H1 (cell line): ENCODE measurements at regions not wholly inside any gene's neighbourhood (a gene's known extent, or its start where the extent isn't known, plus 50 kb on each side); places are given as distances from the start of the nearest gene placed in this dataset.

Experiments
- CTCF ChIA-PET: fragments of 300-600 bp; sonication (Branson Sonifier 250); formaldehyde crosslinking; loops from one replicate; lab custom pipeline; 2021; ENCODE audit not compliant: partially characterized antibody; lab: Charles Lee
- POLR2A ChIA-PET: fragments of 300-600 bp; sonication (Branson Sonifier 250); formaldehyde crosslinking; loops from one replicate; lab custom pipeline; 2021; ENCODE audit warnings: inconsistent platforms; ENCODE audit not compliant: partially characterized antibody; lab: Charles Lee
- DNase-seq, 2 experiments: peaks; one replicate each; pipeline versions ENCODE4 v3.0.0 to v3.0.0-alpha.2; 2010 to 2022; ENCODE audit warnings: low spot score in 2 of 2, low read depth in 1 of 2, mixed read lengths in 1 of 2
- FAIRE-seq: peaks from 2 replicates; lab custom pipeline; 2011; peaks lifted over from hg19 to GRCh38; lab: Jason Lieb, UNC
- H2AFZ ChIP-seq: 2 replicates; pipeline ENCODE4 v1.8.1; 2012; ENCODE audit warnings: low read length, inconsistent platforms
- H2AK5ac ChIP-seq: 2 replicates; pipeline ENCODE4 v1.6.1; 2013; ENCODE audit warnings: low read depth, low read length
- H2BK120ac ChIP-seq: replicated peaks from 2 replicates; pipeline ENCODE3; 2013; ENCODE audit warnings: low read depth, low read length, inconsistent platforms
- H2BK12ac ChIP-seq: 2 replicates; pipeline ENCODE4 v1.6.1; 2013; ENCODE audit warnings: low read depth, low read length
- H2BK15ac ChIP-seq: 2 replicates; pipeline ENCODE4 v1.6.1; 2013; ENCODE audit warnings: low read length
- H2BK20ac ChIP-seq: 2 replicates; pipeline ENCODE4 v1.6.1; 2013; ENCODE audit warnings: low read length
- H2BK5ac ChIP-seq: 2 replicates; pipeline ENCODE4 v1.6.1; 2013; ENCODE audit warnings: low read depth, low read length
- H3K14ac ChIP-seq: 2 replicates; pipeline ENCODE4 v1.6.1; 2013; ENCODE audit warnings: inconsistent platforms; ENCODE audit not compliant: insufficient read length
- H3K18ac ChIP-seq: 2 replicates; pipeline ENCODE4 v1.6.1; 2013; ENCODE audit warnings: low read length; ENCODE audit errors: extremely low read depth
- H3K23ac ChIP-seq: 2 replicates; pipeline ENCODE4 v1.6.1; 2013; ENCODE audit warnings: inconsistent platforms; ENCODE audit not compliant: insufficient read length
- H3K23me2 ChIP-seq: 2 replicates; pipeline ENCODE4 v1.6.1; 2013; ENCODE audit warnings: low read depth, low read length
- H3K27ac ChIP-seq: 2 replicates; pipeline ENCODE4 v1.6.1; 2011; ENCODE audit warnings: low read depth, low read length, inconsistent platforms
- H3K27me3 ChIP-seq, 4 experiments: replicated peaks in 1 of 4; 1 replicate in 1 of 4; 2 replicates in 3 of 4; pipeline versions ENCODE4 v1.6.1 to v1.8.1; 2011 to 2013; ENCODE audit warnings: low read length in 3 of 4, mild to moderate bottlenecking in 3 of 4, inconsistent platforms in 2 of 4, mixed read lengths in 2 of 4, moderate library complexity in 1 of 4; ENCODE audit not compliant: control insufficient read depth in 3 of 4, insufficient read depth in 3 of 4; ENCODE audit errors: extremely low read depth in 1 of 4
- H3K36me3 ChIP-seq, 4 experiments: 2 replicates each; pipeline versions ENCODE4 v1.6.1 to v1.8.1; 2011 to 2013; ENCODE audit warnings: mild to moderate bottlenecking in 4 of 4, low read length in 3 of 4, moderate library complexity in 2 of 4, control low read depth in 1 of 4, inconsistent platforms in 1 of 4; ENCODE audit not compliant: insufficient read depth in 4 of 4, control insufficient read depth in 2 of 4
- H3K4ac ChIP-seq: replicated peaks from 2 replicates; pipeline ENCODE3; 2013; ENCODE audit warnings: low read length, low read depth, mixed read lengths, inconsistent platforms; ENCODE audit not compliant: insufficient read length
- H3K4me1 ChIP-seq, 4 experiments: replicated peaks in 1 of 4; 1 replicate in 1 of 4; 2 replicates in 3 of 4; pipeline versions ENCODE4 v1.6.1 to v1.8.1; 2011 to 2013; ENCODE audit warnings: low read length in 3 of 4, inconsistent platforms in 2 of 4, mixed read lengths in 1 of 4; ENCODE audit not compliant: insufficient read depth in 4 of 4, control insufficient read depth in 3 of 4
- H3K4me2 ChIP-seq, 2 experiments: 2 replicates each; pipeline versions ENCODE4 v1.6.1 to v1.8.1; 2011 to 2013; ENCODE audit warnings: low read depth in 2 of 2, low read length in 2 of 2, control low read depth in 1 of 2, inconsistent platforms in 1 of 2, mild to moderate bottlenecking in 1 of 2; ENCODE audit not compliant: insufficient read depth in 1 of 2
- H3K4me3 ChIP-seq, 4 experiments: fragments of 200-600, 300-600 bp in 1 of 4; sonication (generic), shearing (Covaris generic), sonication (Bioruptor Twin) in 1 of 4; 2 replicates each; pipeline versions ENCODE4 v1.5.1 to v1.8.1; 2011 to 2016; ENCODE audit warnings: low read length in 4 of 4, low read depth in 3 of 4, control low read depth in 2 of 4, inconsistent platforms in 2 of 4, mild to moderate bottlenecking in 2 of 4, mixed read lengths in 1 of 4, moderate library complexity in 1 of 4; ENCODE audit not compliant: insufficient read depth in 2 of 4; ENCODE audit errors: extremely low read depth in 1 of 4
- H3K56ac ChIP-seq: replicated peaks from 2 replicates; pipeline ENCODE3; 2013; ENCODE audit warnings: low read depth, mild to moderate bottlenecking, mixed read lengths, low read length, inconsistent platforms; ENCODE audit not compliant: insufficient read length
- H3K79me1 ChIP-seq: 2 replicates; pipeline ENCODE4 v1.6.1; 2013; ENCODE audit warnings: low read depth, low read length, control low read depth
- H3K79me2 ChIP-seq, 2 experiments: 2 replicates each; pipeline versions ENCODE4 v1.6.1 to v1.8.1; 2012 to 2013; ENCODE audit warnings: low read length in 2 of 2, mild to moderate bottlenecking in 2 of 2, inconsistent platforms in 1 of 2; ENCODE audit not compliant: insufficient read depth in 2 of 2, control insufficient read depth in 1 of 2
- H3K9ac ChIP-seq, 4 experiments: replicated peaks in 1 of 4; 1 replicate in 1 of 4; 2 replicates in 3 of 4; pipeline versions ENCODE4 v1.6.1 to v1.8.1; 2011 to 2013; ENCODE audit warnings: low read depth in 3 of 4, low read length in 3 of 4, control low read depth in 2 of 4, mild to moderate bottlenecking in 2 of 4, moderate library complexity in 2 of 4, inconsistent platforms in 1 of 4; ENCODE audit errors: extremely low read depth in 1 of 4
- H3K9me3 ChIP-seq, 2 experiments: 2 replicates each; pipeline versions ENCODE4 v1.6.1 to v1.8.1; 2012 to 2013; ENCODE audit warnings: mild to moderate bottlenecking in 2 of 2, moderate library complexity in 2 of 2, control low read depth in 1 of 2, inconsistent platforms in 1 of 2, low read depth in 1 of 2, low read length in 1 of 2, mixed read lengths in 1 of 2; ENCODE audit not compliant: insufficient read depth in 2 of 2
- H4K20me1 ChIP-seq, 2 experiments: replicated peaks in 1 of 2; 2 replicates each; pipeline versions ENCODE3 to v1.8.1; 2011 to 2013; ENCODE audit warnings: inconsistent platforms in 2 of 2, low read length in 2 of 2, mild to moderate bottlenecking in 1 of 2; ENCODE audit not compliant: insufficient read depth in 2 of 2, control insufficient read depth in 1 of 2
- H4K5ac ChIP-seq: 2 replicates; pipeline ENCODE4 v1.6.1; 2013; ENCODE audit warnings: low read length, low read depth, mixed read lengths, inconsistent platforms; ENCODE audit not compliant: insufficient read length
- H4K8ac ChIP-seq: 2 replicates; pipeline ENCODE4 v1.8.0; 2013; ENCODE audit warnings: mild to moderate bottlenecking, moderate library complexity, low read length, inconsistent platforms; ENCODE audit not compliant: insufficient read depth; ENCODE audit errors: extremely low read depth
- H4K91ac ChIP-seq: replicated peaks from 2 replicates; pipeline ENCODE3; 2013; ENCODE audit warnings: low read length, mixed read lengths, inconsistent platforms; ENCODE audit not compliant: insufficient read length
- BCL11A ChIP-seq, 2 experiments: IDR thresholded peaks; one replicate each; pipeline ENCODE4 v1.6.1; 2011; ENCODE audit warnings: low read depth in 2 of 2, low read length in 2 of 2, mild to moderate bottlenecking in 2 of 2
- CTBP2 ChIP-seq: IDR thresholded peaks from 2 replicates; pipeline ENCODE4 v1.7.0; 2011; ENCODE audit warnings: borderline replicate concordance, mild to moderate bottlenecking, moderate library complexity, mixed read lengths, low read length; ENCODE audit not compliant: insufficient read depth, insufficient read length
- GTF2F1 ChIP-seq: IDR thresholded peaks from 2 replicates; pipeline ENCODE4 v1.6.1; 2012; ENCODE audit warnings: low read depth, low read length, improper control_type of control experiment, borderline replicate concordance
- HDAC6 ChIP-seq: IDR thresholded peaks from one replicate; pipeline ENCODE4 v1.7.1; 2012; ENCODE audit warnings: low read depth, mild to moderate bottlenecking, inconsistent platforms, low read length, moderate library complexity
- KDM1A ChIP-seq: fragments of 200-600, 300-600 bp; sonication (generic); IDR thresholded peaks from 2 replicates; pipeline ENCODE4 v1.7.1; 2016; ENCODE audit warnings: mild to moderate bottlenecking, low read length, borderline replicate concordance
- MAFK ChIP-seq: IDR thresholded peaks from 2 replicates; pipeline ENCODE4 v1.6.1; 2012; ENCODE audit warnings: low read depth, mild to moderate bottlenecking, improper control_type of control experiment, low read length
- POLR2A ChIP-seq, 2 experiments: IDR thresholded peaks; 1 replicate in 1 of 2; 2 replicates in 1 of 2; pipeline ENCODE4 v1.6.1; 2011; ENCODE audit warnings: low read depth in 2 of 2, low read length in 2 of 2, mild to moderate bottlenecking in 2 of 2; ENCODE audit errors: control extremely low read depth in 1 of 2
- POLR2AphosphoS5 ChIP-seq: IDR thresholded peaks from 2 replicates; pipeline ENCODE4 v1.6.1; 2011; ENCODE audit warnings: low read depth, low read length
- RAD21 ChIP-seq, 2 experiments: IDR thresholded peaks in 1 of 2; conservative IDR thresholded peaks in 1 of 2; 2 replicates each; pipeline ENCODE4 v1.6.1; 2011; ENCODE audit warnings: low read depth in 2 of 2, low read length in 2 of 2, improper control_type of control experiment in 1 of 2, inconsistent platforms in 1 of 2, mild to moderate bottlenecking in 1 of 2, moderate library complexity in 1 of 2
- SP1 ChIP-seq: IDR thresholded peaks from 2 replicates; pipeline ENCODE4 v1.6.1; 2011; ENCODE audit warnings: low read depth, low read length
- WGBS, 2 experiments: shearing (Covaris generic) in 1 of 2; methylation state at CpG; one replicate each; pipeline versions ENCODE4 v1.1.6 to v1.1.7; 2013 to 2015; ENCODE audit warnings: low lambda C conversion rate in 2 of 2, mixed read lengths in 2 of 2, inconsistent platforms in 1 of 2, low coverage in 1 of 2, missing lambda C conversion rate in 1 of 2; ENCODE audit not compliant: insufficient replicate concordance in 2 of 2, insufficient coverage in 1 of 2, insufficient read length in 1 of 2; ENCODE audit errors: extremely low coverage in 1 of 2, missing lambda C conversion rate in 1 of 2; 5-methylcytosine and 5-hydroxymethylcytosine counted together

DNA sequence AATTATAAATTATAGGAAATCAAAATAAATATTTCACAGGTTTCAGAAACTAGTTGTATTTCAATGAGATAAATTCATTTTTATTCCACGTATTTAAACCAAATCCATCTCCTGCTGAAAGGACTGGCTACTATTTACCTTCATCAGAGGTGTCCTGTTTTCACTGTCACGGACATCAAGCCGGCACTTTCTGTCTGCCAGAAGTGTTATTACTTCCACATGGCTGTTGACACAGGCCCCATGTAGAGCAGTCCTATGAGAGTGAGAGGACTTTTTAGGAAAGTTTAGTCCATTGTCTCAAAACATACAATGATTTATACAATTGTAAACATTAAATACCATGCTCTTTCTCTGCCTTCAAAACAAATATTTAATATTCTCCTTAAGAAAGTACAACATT lies 100.4 kb upstream of the ACBD5 start:
- no peak overlapping the region for H3K18ac ChIP-seq
- no peaks in the 10 kb centered on the region for H3K79me2 ChIP-seq
- H3K14ac ChIP-seq: no peak overlapping the region
- no peak overlapping the region for H2AFZ ChIP-seq
- H3K27ac ChIP-seq: no peak overlapping the region
- H3K23ac ChIP-seq: no peak overlapping the region
- no peak overlapping the region for H3K56ac ChIP-seq
- no peaks in the 10 kb centered on the region for H3K27me3 ChIP-seq
- no peaks in the 10 kb centered on the region for H3K9me3 ChIP-seq
- H2BK120ac ChIP-seq: no peak overlapping the region
- no peak overlapping the region for H4K5ac ChIP-seq
- DNase-seq (no peak), FAIRE-seq (no peak)
- no peak for TF ChIP-seq GTF2F1
- no peak for TF ChIP-seq POLR2AphosphoS5
- no peak for TF ChIP-seq POLR2A (IDR thresholded peaks at IDR 0.05; ENCODE audit: control extremely low read depth in 1 of 2, low read depth in 2 of 2, low read length in 2 of 2)
- no peak for TF ChIP-seq KDM1A
- no peak for TF ChIP-seq CTBP2
- no peak for TF ChIP-seq BCL11A (IDR thresholded peaks at IDR 0.05; ENCODE audit: low read depth in 2 of 2, low read length in 2 of 2)
- no peak for TF ChIP-seq SP1
- TF ChIP-seq RAD21 (IDR thresholded peaks at IDR 0.05 in 1 of 2, conservative IDR thresholded peaks at IDR 0.05 in 1 of 2; ENCODE audit: low read depth in 2 of 2, low read length in 2 of 2): no peak
- no peak for TF ChIP-seq HDAC6
- no peak for TF ChIP-seq MAFK
- no peaks in the 10 kb centered on the region for H3K23me2 ChIP-seq
- peaks cover 0 to 2% (median 0%) of the 10 kb centered on the region in 4 experiments; a peak in 1 of 7 replicates for H3K4me1 ChIP-seq
- no peak overlapping the region for H2AK5ac ChIP-seq
- POLR2A ChIA-PET: no interaction called here
- 90% methylated on average over 3 of the region's 3 CpGs; no CpG with 5 or more reads in 1 of the 2 experiments for WGBS, 2 experiments
- no peak overlapping the region for H3K4ac ChIP-seq
- no peaks in the 10 kb centered on the region for H3K79me1 ChIP-seq
- H2BK15ac ChIP-seq: no peak overlapping the region
- H2BK5ac ChIP-seq: no peak overlapping the region
- H4K8ac ChIP-seq: no peak overlapping the region
- no peaks in the 10 kb centered on the region for H4K20me1 ChIP-seq
- H3K4me2 ChIP-seq: no peak overlapping the region
- H3K9ac ChIP-seq: no peak overlapping the region
- no peak overlapping the region for H4K91ac ChIP-seq
- H2BK20ac ChIP-seq: no peak overlapping the region
- no peak overlapping the region for H2BK12ac ChIP-seq
- no peak overlapping the region for H3K4me3 ChIP-seq
- CTCF ChIA-PET: no interaction called here
- no peaks in the 10 kb centered on the region for H3K36me3 ChIP-seq
